Heart right ventricle (tissue), 16 donors: ENCODE measurements at regions not wholly inside any gene's neighbourhood (a gene's known extent, or its start where the extent isn't known, plus 50 kb on each side); places are given as distances from the start of the nearest gene placed in this dataset.

Experiments
- ATAC-seq, 8 donors: fragments of 200-7000 bp; cut with Tn5 transposase; one replicate each; pipeline ENCODE4 v1.9.1; 2020; ENCODE audit warnings: mild to moderate bottlenecking in 8 of 8, moderate library complexity in 8 of 8, moderate number of reproducible peaks in 1 of 8
- DNase-seq, 2 donors: peaks; one replicate each; pipeline ENCODE4 v3.0.0-alpha.2; 2020
- H3K27ac ChIP-seq, 10 donors: fragments of 200-600 bp; sonication (generic) in 2 of 10; one replicate each; pipeline versions ENCODE4 v1.5.0 to v1.8.0; 2020 to 2022; ENCODE audit warnings: mild to moderate bottlenecking in 3 of 10
- H3K27me3 ChIP-seq, 7 donors: fragments of 200-600 bp; one replicate each; pipeline ENCODE4 v1.8.0; 2021 to 2022; ENCODE audit warnings: mild to moderate bottlenecking in 2 of 7
- H3K36me3 ChIP-seq, 9 donors: fragments of 200-600 bp; sonication (generic) in 1 of 9; one replicate each; pipeline versions ENCODE4 v1.5.0 to v1.8.0; 2020 to 2022; ENCODE audit warnings: mild to moderate bottlenecking in 2 of 9
- H3K4me1 ChIP-seq, 9 donors: fragments of 200-600 bp; sonication (generic) in 1 of 9; one replicate each; pipeline versions ENCODE4 v1.5.0 to v1.8.0; 2020 to 2022; ENCODE audit warnings: mild to moderate bottlenecking in 4 of 9
- H3K4me3 ChIP-seq, 10 donors: fragments of 200-600 bp; sonication (generic) in 2 of 10; one replicate each; pipeline versions ENCODE4 v1.5.0 to v1.8.0; 2020 to 2022; ENCODE audit warnings: mild to moderate bottlenecking in 7 of 10, moderate library complexity in 2 of 10
- H3K9me3 ChIP-seq, 11 donors: fragments of 200-600 bp in 10 of 11; sonication (generic) in 2 of 11; one replicate each; pipeline versions ENCODE4 v1.5.0 to v1.8.0; 2013 to 2022; ENCODE audit warnings: mild to moderate bottlenecking in 2 of 11, control low read depth in 1 of 11, moderate library complexity in 1 of 11
- CTCF ChIP-seq, 9 donors: fragments of 200-600 bp; sonication (generic) in 2 of 9; IDR thresholded peaks; one replicate each; pipeline versions ENCODE4 v1.5.0 to v1.8.0; 2021 to 2022; ENCODE audit warnings: antibody characterized with exemption in 9 of 9, mild to moderate bottlenecking in 5 of 9, moderate library complexity in 1 of 9
- WGBS, 2 donors: extraction: QIAGEN DNeasy Blood & Tissue Kit; methylation state at CpG; one replicate each; pipeline ENCODE4 v1.1.7; 2013; ENCODE audit warnings: inconsistent platforms in 1 of 2; 5-methylcytosine and 5-hydroxymethylcytosine counted together
- intact Hi-C, 10 donors: fragments of 100-400 bp; cut with DNase I; formaldehyde crosslinking; loops; one replicate each; pipeline versions ENCODE4 v1.11.1 to v1.14.2; 2022
- donor health status: Arrhythmogenic right ventricular cardiomyopathy.
- donor health status: ischemic (EF 13 %, LVEDD 7.1; RV severe dilation, severe dysfunction).
- donor health status: healthy with polysubstance abuse.
- donor health status: DM: no; HTN: yes; CAD: no.
- donor health status: DM: no; HTN: no; CAD: no.
- donor health status: ischemic (EF 25% LVEDD 6.9; RV normal size, moderate dysfunction).
- donor health status: ischemic (EF 25% LVEDD 5.7; RV mildly dilated, moderate dysfunction).
- donor health status: healthy.
- donor health status: DM: yes; HTN: yes; CAD: no.
- donor health status: Ischemic cardiomyopathy.
- donor health status: ischemic (EF 35%, LVEDD 5.7; RV mildly dilated, moderate dysfunction).
- donor health status: nonischemic (EF 11% LVEDD 7.7; RV severe dilation, severe dysfunction).
- donor health status: DM: yes; HTN: yes; CAD: no.
- donor health status: PGD.
- donor health status: ischemic (EF 29% LVEDD 5.4; RV normal size, mild dysfunction).
- donor health status: nonischemic (EF 23%, LVEDD 6.1; RV moderate dilation, normal function).

GRCh38 chr2:180255981-180256380 lies 248.9 kb upstream of the CWC22 start:
- ATAC-seq: no peak
- DNase-seq: no peak
- 32 to 57% methylated on average over 1 of the region's 1 CpG for WGBS, 2 donors
- Histone ChIP-seq H3K27me3 (no peaks in the 10 kb centered on the region), H3K36me3 (no peaks in the 10 kb centered on the region), H3K4me1 (no peaks in the 10 kb centered on the region), H3K9me3 (no peaks in the 10 kb centered on the region), H3K4me3 (no peak overlapping the region), H3K27ac (no peak overlapping the region)
- TF ChIP-seq CTCF (IDR thresholded peaks at IDR 0.05): no peak
- intact Hi-C loops: no loop called here

GRCh38 chr2:180254872-180255271 lies 247.8 kb upstream of the CWC22 start:
- Histone ChIP-seq H3K27ac (no peak overlapping the region), H3K4me3 (no peak overlapping the region), H3K27me3 (no peaks in the 10 kb centered on the region), H3K36me3 (no peaks in the 10 kb centered on the region), H3K9me3 (no peaks in the 10 kb centered on the region), H3K4me1 (no peaks in the 10 kb centered on the region)
- intact Hi-C loops: no loop called here
- no peak for TF ChIP-seq CTCF (IDR thresholded peaks at IDR 0.05)
- DNase-seq (no peak), ATAC-seq (no peak)
- 22 to 23% methylated on average over 1 of the region's 1 CpG for WGBS, 2 donors

- intact Hi-C loops: no loop called here
- H3K27me3 ChIP-seq: no peaks in the 10 kb centered on the region
- no peak overlapping the region for H3K27ac ChIP-seq
- ATAC-seq (peak in 1 of 8 donors; percentile 60), DNase-seq (no peak)
- H3K4me1 ChIP-seq: no peaks in the 10 kb centered on the region
- WGBS, 2 donors: 65 to 77% methylated on average over 2 of the region's 2 CpGs
- TF ChIP-seq CTCF (IDR thresholded peaks at IDR 0.05): no peak
- no peaks in the 10 kb centered on the region for H3K9me3 ChIP-seq
- H3K4me3 ChIP-seq: no peak overlapping the region
- no peaks in the 10 kb centered on the region for H3K36me3 ChIP-seq
These were observed 240.6 kb upstream of the CWC22 start for GRCh38 chr2:180247658-180248057.

- Histone ChIP-seq H3K4me3 (no peak overlapping the region), H3K36me3 (no peaks in the 10 kb centered on the region), H3K4me1 (no peaks in the 10 kb centered on the region), H3K27me3 (no peaks in the 10 kb centered on the region), H3K9me3 (no peaks in the 10 kb centered on the region), H3K27ac (no peak overlapping the region)
- intact Hi-C loops: no loop called here
- no peak for ATAC-seq
- no peak for TF ChIP-seq CTCF (IDR thresholded peaks at IDR 0.05)
- no peak for DNase-seq
- 37 to 40% methylated on average over 2 of the region's 2 CpGs for WGBS, 2 donors
These were observed 239.2 kb upstream of the CWC22 start for GRCh38 chr2:180246268-180246667.

- DNase-seq: no peak
- TF ChIP-seq CTCF (IDR thresholded peaks at IDR 0.05): no peak
- Histone ChIP-seq H3K27me3 (no peaks in the 10 kb centered on the region), H3K4me1 (no peaks in the 10 kb centered on the region), H3K36me3 (no peaks in the 10 kb centered on the region), H3K9me3 (no peaks in the 10 kb centered on the region), H3K27ac (no peak overlapping the region), H3K4me3 (no peak overlapping the region)
- intact Hi-C loops: no loop called here
- ATAC-seq: no peak
These were observed 233.7 kb upstream of the CWC22 start for GRCh38 chr2:180240774-180241173.
